Amniotic stem cell (primary cell): ENCODE measurements at regions not wholly inside any gene's neighbourhood (a gene's known extent, or its start where the extent isn't known, plus 50 kb on each side); places are given as distances from the start of the nearest gene placed in this dataset.
"Not testable (repeated sequence)": the region's sequence is repeated elsewhere in the genome, so short reads cannot be mapped to it uniquely, and the experiment has no call there.

ENCODE experiments used
- DNase-seq: peaks from one replicate; lab custom pipeline; 2025; lab: John Stamatoyannopoulos, UW

GRCh38 chr4:29708473-29708872, 1011.7 kb upstream of the PCDH7 start:
- DNase-seq, result peak; percentile 43

- DNase-seq, result no peak
Measured at GRCh38 chr4:29710519-29710918, 1009.6 kb upstream of the PCDH7 start.

- DNase-seq, result no peak
Measured at GRCh38 chr4:29711226-29711625, 1008.9 kb upstream of the PCDH7 start.

DNA sequence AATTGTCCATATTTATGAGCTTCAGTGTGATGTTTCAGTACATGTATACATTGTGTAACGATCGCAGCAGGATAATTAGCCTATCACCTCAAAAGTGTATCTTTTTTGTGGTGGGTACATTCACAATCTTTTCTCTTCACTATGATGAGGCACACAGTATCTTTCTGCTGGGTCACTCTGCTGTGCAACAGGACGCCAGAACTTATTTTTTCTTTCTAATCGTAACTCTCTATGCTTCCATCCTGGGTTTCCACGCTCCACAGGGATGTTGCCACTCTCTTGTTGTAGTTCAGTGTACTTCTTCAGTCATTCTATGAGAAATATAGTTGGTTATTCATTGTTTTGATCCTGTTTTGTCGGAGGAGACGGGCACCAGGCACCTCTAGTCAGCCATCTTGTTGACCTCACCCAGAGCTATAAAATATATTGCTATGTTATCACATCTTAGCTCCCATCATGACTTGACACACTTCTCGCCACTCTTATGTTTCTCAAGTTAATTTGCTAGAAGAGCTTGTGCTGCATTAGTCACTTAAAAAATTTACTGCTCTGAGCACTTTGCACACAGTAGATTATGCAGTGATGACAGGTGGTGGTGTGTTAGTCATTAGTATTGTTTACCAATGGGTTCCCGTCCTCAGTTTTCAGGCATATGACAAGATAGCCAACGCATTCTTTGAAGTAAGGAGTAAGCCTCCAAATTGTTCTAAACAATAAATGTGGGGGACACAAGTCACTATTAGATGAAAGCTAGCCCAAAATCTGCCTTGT, 1002.7 kb upstream of the PCDH7 start:
- DNase-seq, result no peak

- no peak for DNase-seq
Measured at GRCh38 chr4:29718136-29718535, 1002.0 kb upstream of the PCDH7 start.

DNA sequence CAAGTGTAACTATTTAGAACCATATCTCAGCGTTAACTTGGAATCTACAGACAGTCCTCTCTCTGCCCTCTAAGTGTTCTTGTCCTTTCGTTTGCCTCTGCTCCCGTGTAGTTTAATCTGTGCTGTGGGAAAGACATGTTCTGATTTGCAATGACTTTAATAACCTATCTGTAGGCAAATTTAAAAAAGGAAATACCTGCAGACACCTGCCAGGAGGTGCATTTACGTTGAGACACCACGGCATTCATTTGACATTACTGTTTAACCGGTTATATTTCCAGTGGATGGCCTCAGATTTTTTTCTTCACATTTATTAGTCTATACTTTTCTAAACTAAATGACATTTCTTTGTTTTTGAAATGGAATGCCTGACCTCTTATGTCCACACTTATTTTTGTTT, 997.9 kb upstream of the PCDH7 start:
- no peak for DNase-seq

DNA sequence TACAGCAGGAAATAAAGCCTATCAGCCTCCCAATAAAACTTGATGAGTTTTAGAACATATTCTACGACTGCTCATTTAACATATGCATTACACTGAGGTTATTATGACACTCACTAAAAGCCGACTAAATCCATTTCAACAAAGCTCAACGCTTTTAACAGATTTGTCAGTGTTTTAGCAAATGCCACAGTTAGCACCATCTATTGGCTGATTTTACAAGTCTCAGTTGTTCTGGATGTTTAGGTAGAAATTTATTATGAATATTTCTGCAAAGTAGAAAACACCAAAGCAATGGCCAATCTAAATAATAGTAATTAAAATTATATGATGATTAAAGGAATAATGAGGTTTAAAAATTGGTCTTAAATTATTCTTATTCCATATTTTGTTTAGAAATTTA, 993.2 kb upstream of the PCDH7 start:
- no peak for DNase-seq

- DNase-seq, result no peak
Measured at GRCh38 chr4:29734343-29735213, 985.6 kb upstream of the PCDH7 start.

- no peak for DNase-seq
Measured at GRCh38 chr4:29756966-29757365, 963.2 kb upstream of the PCDH7 start.

DNA sequence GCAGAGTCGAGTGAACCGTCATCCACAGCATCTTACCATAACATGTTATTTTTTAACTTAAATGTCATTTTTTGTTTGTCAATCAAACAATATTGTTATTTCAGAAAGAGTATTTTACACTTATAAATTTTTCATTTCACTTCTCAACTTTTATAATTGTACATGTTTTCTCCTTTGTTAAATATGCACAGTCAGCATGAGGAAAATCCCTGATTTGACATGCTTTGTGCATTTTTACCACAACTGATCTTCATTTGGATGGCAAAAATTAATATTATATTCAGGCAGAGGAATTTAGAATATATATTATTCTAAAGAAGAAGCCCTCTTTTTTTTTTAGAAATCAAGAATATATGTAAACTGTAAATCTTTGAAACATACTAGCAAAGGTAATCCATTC, 958.0 kb upstream of the PCDH7 start:
- no peak for DNase-seq

DNA sequence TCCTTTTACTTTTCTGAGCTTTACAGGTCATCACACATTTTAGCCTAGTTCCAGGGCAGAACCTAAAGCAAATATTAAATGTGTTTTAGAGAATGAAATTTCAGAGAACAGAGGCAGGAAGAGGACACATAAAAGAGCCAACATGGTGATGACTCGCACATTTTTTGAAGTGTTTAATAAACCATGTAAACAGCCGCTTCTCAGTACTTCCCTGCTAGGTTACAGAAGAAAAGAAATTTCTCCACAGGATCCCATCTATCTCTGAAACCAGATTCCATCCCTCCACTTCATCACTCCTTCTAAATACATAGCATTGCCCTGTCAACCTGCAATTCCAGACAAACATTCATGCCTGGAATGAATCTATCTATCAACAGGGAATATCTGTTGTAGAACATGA, 949.5 kb upstream of the PCDH7 start:
- DNase-seq, result no peak

- not testable (repeated sequence) for DNase-seq
Measured at GRCh38 chr4:29788123-29788522, 932.0 kb upstream of the PCDH7 start.

DNA sequence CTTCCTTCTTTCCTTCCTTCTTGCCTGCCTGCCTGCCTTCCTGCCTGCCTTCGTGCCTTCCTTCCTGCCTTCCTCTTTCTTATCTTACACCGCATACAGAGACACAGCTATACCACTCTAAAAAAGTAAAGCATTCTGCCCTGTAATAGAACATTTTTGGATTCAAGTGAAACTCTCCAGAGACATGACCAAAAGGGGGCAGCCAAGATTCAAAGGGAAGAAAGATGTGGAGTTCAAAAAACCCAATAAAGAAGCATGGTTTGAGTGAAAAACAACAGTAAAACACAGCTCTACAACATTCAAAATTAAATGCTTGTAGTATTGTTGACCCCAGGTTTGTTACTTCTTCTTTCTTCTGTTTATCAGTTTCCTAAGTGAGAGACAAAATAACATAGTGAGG, 914.9 kb upstream of the PCDH7 start:
- DNase-seq, result no peak

DNA sequence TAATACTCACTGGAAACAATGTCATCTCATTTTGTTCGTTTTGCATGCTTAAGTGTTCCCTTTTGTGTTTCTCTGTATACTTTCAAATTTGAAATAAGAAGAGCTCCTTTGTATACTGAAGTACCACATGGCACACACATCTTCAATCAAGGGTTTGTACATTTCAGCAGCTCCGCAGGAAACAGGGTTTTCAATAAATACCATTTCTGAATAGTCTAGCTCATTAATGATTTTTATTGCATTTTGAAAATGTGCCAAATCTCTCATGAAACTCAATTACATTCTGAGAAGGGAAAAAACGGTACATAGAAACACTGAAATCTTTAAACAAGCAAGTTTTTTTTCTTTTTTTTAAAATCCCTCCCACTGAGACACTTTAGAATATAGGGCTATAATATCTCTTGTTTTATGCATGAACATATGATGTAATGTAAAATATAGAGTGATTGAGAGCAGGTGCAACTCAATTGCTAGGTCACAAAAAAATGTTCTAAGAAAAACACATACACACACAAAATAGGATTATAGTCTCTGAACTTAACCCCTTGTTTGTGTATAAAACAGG, 914.2 kb upstream of the PCDH7 start:
- DNase-seq, result no peak

GRCh38 chr4:29817961-29818360, 902.2 kb upstream of the PCDH7 start:
- DNase-seq, result no peak

- no peak for DNase-seq
Measured at GRCh38 chr4:29829067-29829466, 891.1 kb upstream of the PCDH7 start.

DNA sequence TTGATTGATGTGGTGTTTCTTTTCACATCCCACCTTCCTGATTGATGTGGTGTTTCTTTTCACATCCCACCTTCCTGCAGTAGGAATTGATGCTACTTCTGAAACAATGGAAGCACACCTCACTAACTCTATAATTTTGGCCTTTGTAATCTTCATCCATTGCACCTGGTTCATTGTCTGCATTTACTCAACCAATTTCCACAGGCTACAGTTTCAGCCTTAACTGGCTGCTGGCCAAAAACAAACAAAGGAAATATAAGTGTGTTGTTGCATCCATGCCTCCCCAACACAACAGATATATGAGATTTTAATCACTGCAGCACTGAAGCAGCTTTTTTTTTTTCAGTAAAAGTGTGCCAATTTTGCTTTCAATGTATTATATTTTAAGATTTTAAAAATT, 867.6 kb upstream of the PCDH7 start:
- no peak for DNase-seq

- DNase-seq, result no peak
Measured at GRCh38 chr4:29853833-29854232, 866.3 kb upstream of the PCDH7 start.

DNA sequence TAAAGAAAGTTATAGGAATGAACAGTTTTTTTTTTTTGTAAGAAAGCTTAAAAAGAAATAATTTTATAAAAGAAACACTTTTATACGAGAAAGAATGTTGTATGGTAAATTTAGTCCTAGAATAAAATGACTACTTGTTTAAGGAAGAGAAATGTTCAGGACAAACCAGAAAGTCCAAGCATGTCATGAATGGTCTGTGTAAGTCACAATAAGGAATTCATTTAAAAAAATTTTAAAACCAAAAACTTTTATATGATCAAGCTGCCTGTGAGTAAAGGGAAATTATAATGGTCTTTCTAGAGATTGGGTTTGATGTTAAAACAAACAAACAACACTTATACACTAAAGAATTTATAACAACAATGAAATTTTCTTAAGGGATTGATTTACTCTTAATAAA, 858.9 kb upstream of the PCDH7 start:
- no peak for DNase-seq

GRCh38 chr4:29867412-29867811, 852.8 kb upstream of the PCDH7 start:
- DNase-seq, result no peak

- no peak for DNase-seq
Measured at GRCh38 chr4:29900336-29900735, 819.8 kb upstream of the PCDH7 start.

DNA sequence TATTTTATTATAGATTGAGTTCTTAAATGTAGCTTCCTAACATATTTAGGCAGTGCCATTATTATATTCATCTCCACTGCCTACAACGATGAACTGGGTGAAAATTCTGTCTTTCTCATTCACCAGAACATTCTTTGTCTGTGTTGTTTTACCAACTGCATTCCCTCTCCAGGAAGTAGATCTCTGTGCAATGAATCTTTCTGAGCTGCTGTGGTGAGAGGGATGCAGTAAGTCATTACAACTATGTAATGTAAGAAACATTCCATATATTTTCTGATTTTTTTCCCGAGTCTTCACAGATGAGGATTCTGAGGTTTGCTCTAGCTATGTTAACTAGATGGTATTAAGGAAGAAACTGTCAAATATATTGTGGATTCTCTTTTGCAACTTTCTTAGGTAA, 811.9 kb upstream of the PCDH7 start:
- DNase-seq, result no peak

DNA sequence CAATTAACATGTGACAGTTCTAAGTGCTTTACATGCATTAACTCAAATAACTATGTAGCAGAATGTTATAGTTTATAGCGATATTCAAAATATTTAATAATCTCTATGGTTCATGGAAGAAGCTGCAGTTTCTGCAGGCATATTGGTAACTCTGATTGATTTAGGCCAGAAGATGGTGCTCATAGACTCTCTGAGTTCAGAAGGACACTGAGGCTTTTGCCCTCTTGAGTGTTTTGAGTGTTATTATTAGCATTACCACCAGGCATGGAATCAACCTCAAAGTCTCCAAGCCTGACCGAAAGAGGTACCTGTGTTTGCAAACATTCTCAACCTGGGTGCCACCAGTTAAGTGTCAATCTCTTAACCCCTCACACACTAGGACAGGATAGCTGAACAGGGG, 792.3 kb upstream of the PCDH7 start:
- no peak for DNase-seq
